IMR-90 (cell line): ENCODE measurements at regions not wholly inside any gene's neighbourhood (a gene's known extent, or its start where the extent isn't known, plus 50 kb on each side); places are given as distances from the start of the nearest gene placed in this dataset.

Experiments
- ATAC-seq: fragments of 200-7000 bp; cut with Tn5 transposase; 2 replicates; pipeline ENCODE4 v1.9.1; 2020; ENCODE audit warnings: low read depth, mild to moderate bottlenecking, moderate library complexity
- BruUV-seq: library from RNA; stranded (reverse); fragments of 400-500 nt; replicated peaks from 2 replicates; lab custom pipeline; 2021; lab: Mats Ljungman, UMichigan
- CTCF ChIA-PET: fragments of 300-600 bp; formaldehyde crosslinking; extraction: SDS; loops from one replicate; lab custom pipeline; 2021; ENCODE audit warnings: antibody characterized with exemption; lab: Yijun Ruan, JAX
- POLR2A ChIA-PET: fragments of 300-600 bp; sonication (Branson Sonifier 250); formaldehyde crosslinking; loops from one replicate; lab custom pipeline; 2022; ENCODE audit warnings: antibody characterized with exemption; ENCODE audit not compliant: unreplicated experiment; lab: Charles Lee
- DNase-seq: peaks from one replicate; pipeline ENCODE4 v3.0.0; 2013
- H2AFZ ChIP-seq: replicated peaks from 2 replicates; pipeline ENCODE3; 2013; ENCODE audit warnings: low read length, mild to moderate bottlenecking; ENCODE audit not compliant: poor library complexity
- H2AK5ac ChIP-seq: 2 replicates; pipeline ENCODE4 v1.6.1; 2013; ENCODE audit warnings: low read depth, low read length, inconsistent platforms
- H2AK9ac ChIP-seq: replicated peaks from 2 replicates; pipeline ENCODE3; 2013; ENCODE audit warnings: mild to moderate bottlenecking, low read depth, low read length, moderate library complexity; ENCODE audit not compliant: poor library complexity
- H2BK120ac ChIP-seq: 2 replicates; pipeline ENCODE4 v1.6.1; 2013; ENCODE audit warnings: low read depth, low read length, inconsistent platforms
- H2BK15ac ChIP-seq: 3 replicates; pipeline ENCODE4 v1.6.1; 2013; ENCODE audit warnings: low read depth, low read length, inconsistent platforms
- H2BK20ac ChIP-seq: 2 replicates; pipeline ENCODE4 v1.6.1; 2013; ENCODE audit warnings: low read depth, mild to moderate bottlenecking, inconsistent platforms, low read length, moderate library complexity
- H2BK5ac ChIP-seq: 2 replicates; pipeline ENCODE4 v1.6.1; 2013; ENCODE audit warnings: mild to moderate bottlenecking, low read depth, low read length, inconsistent platforms; ENCODE audit not compliant: poor library complexity, severe bottlenecking
- H3K14ac ChIP-seq: replicated peaks from 2 replicates; pipeline ENCODE4 v1.6.1; 2013; ENCODE audit warnings: low read depth, low read length, inconsistent platforms
- H3K18ac ChIP-seq: 2 replicates; pipeline ENCODE4 v1.6.1; 2013; ENCODE audit warnings: low read depth, low read length, control low read depth
- H3K23ac ChIP-seq: 2 replicates; pipeline ENCODE4 v1.6.1; 2013; ENCODE audit warnings: low read depth, low read length, inconsistent platforms
- H3K27ac ChIP-seq: 2 replicates; pipeline ENCODE4 v1.5.1; 2013; ENCODE audit warnings: mild to moderate bottlenecking, control low read depth, low read length; ENCODE audit not compliant: insufficient read depth
- H3K27me3 ChIP-seq: 2 replicates; pipeline ENCODE4 v1.6.1; 2013; ENCODE audit warnings: low read length; ENCODE audit not compliant: control insufficient read depth, insufficient read depth
- H3K36me3 ChIP-seq: 2 replicates; pipeline ENCODE4 v1.6.1; 2013; ENCODE audit warnings: low read length, mixed read lengths; ENCODE audit not compliant: control insufficient read depth, insufficient read depth
- H3K4ac ChIP-seq: 2 replicates; pipeline ENCODE4 v1.6.1; 2013; ENCODE audit warnings: low read depth, low read length, inconsistent platforms
- H3K4me1 ChIP-seq: 2 replicates; pipeline ENCODE4 v1.6.1; 2013; ENCODE audit warnings: low read length, mixed read lengths; ENCODE audit not compliant: control insufficient read depth, insufficient read depth
- H3K4me2 ChIP-seq: 2 replicates; pipeline ENCODE4 v1.6.1; 2013; ENCODE audit warnings: low read depth, mild to moderate bottlenecking, control low read depth, low read length, moderate library complexity
- H3K4me3 ChIP-seq: 2 replicates; pipeline ENCODE4 v1.5.1; 2013; ENCODE audit warnings: low read depth, mild to moderate bottlenecking, control low read depth, low read length, moderate library complexity; ENCODE audit not compliant: insufficient read depth
- H3K56ac ChIP-seq: 2 replicates; pipeline ENCODE4 v1.6.1; 2013; ENCODE audit warnings: low read length, inconsistent platforms; ENCODE audit not compliant: insufficient read depth; ENCODE audit errors: extremely low read depth
- H3K79me1 ChIP-seq, 2 experiments: 2 replicates each; pipeline ENCODE4 v1.6.1; 2013; ENCODE audit warnings: low read length in 2 of 2, inconsistent platforms in 1 of 2, low read depth in 1 of 2
- H3K9ac ChIP-seq: 2 replicates; pipeline ENCODE4 v1.6.1; 2013; ENCODE audit warnings: low read depth, low read length, control low read depth
- H3K9me1 ChIP-seq: 2 replicates; pipeline ENCODE4 v1.6.1; 2013; ENCODE audit warnings: low read length, inconsistent platforms; ENCODE audit not compliant: insufficient read depth
- H3K9me3 ChIP-seq: 2 replicates; pipeline ENCODE4 v1.6.1; 2013; ENCODE audit warnings: low read length; ENCODE audit not compliant: control insufficient read depth, insufficient read depth
- H4K20me1 ChIP-seq: 2 replicates; pipeline ENCODE4 v1.6.1; 2013; ENCODE audit warnings: low read length, inconsistent platforms; ENCODE audit not compliant: insufficient read depth
- H4K5ac ChIP-seq: 2 replicates; pipeline ENCODE4 v1.6.1; 2013; ENCODE audit warnings: mild to moderate bottlenecking, low read depth, low read length, control low read depth
- H4K8ac ChIP-seq, 2 experiments: 2 replicates each; pipeline ENCODE4 v1.6.1; 2013; ENCODE audit warnings: low read depth in 2 of 2, low read length in 2 of 2, control low read depth in 1 of 2, inconsistent platforms in 1 of 2
- H4K91ac ChIP-seq: 2 replicates; pipeline ENCODE4 v1.6.1; 2013; ENCODE audit warnings: low read depth, low read length, inconsistent platforms; ENCODE audit not compliant: insufficient read depth
- CEBPB ChIP-seq: IDR thresholded peaks from 2 replicates; pipeline ENCODE4 v1.6.1; 2012; ENCODE audit warnings: low read depth, low read length, improper control_type of control experiment
- CHD1 ChIP-seq: IDR thresholded peaks from 2 replicates; pipeline ENCODE4 v1.6.1; 2012; ENCODE audit warnings: low read depth, low read length, improper control_type of control experiment
- CTCF ChIP-seq: conservative IDR thresholded peaks from 2 replicates; pipeline ENCODE4 v1.5.1; 2012; ENCODE audit warnings: mild to moderate bottlenecking, low read depth, low read length, improper control_type of control experiment
- FOS ChIP-seq: fragments of 150-350 bp; IDR thresholded peaks from 2 replicates; pipeline ENCODE4 v1.6.1; 2016; ENCODE audit warnings: low read depth, low read length
- MAFK ChIP-seq: IDR thresholded peaks from 2 replicates; pipeline ENCODE4 v1.6.1; 2012; ENCODE audit warnings: low read depth, low read length, improper control_type of control experiment
- MAZ ChIP-seq: IDR thresholded peaks from 2 replicates; pipeline ENCODE4 v1.6.1; 2012; ENCODE audit warnings: low read depth, mild to moderate bottlenecking, low read length, improper control_type of control experiment, moderate library complexity, borderline replicate concordance
- NFE2L2 ChIP-seq: fragments of 150-350 bp; IDR thresholded peaks from 2 replicates; pipeline ENCODE4 v1.6.1; 2016; ENCODE audit warnings: low read depth, mild to moderate bottlenecking, low read length
- POLR2A ChIP-seq: IDR thresholded peaks from 2 replicates; pipeline ENCODE4 v1.6.1; 2012; ENCODE audit warnings: mild to moderate bottlenecking, low read depth, low read length
- RAD21 ChIP-seq: IDR thresholded peaks from 2 replicates; pipeline ENCODE4 v1.6.1; 2012; ENCODE audit warnings: low read length, improper control_type of control experiment
- SMC3 ChIP-seq: fragments of 150-350 bp; IDR thresholded peaks from 2 replicates; pipeline ENCODE4 v1.6.1; 2016; ENCODE audit warnings: low read depth, mild to moderate bottlenecking, antibody characterized with exemption, low read length, moderate library complexity
- USF2 ChIP-seq: fragments of 150-350 bp; IDR thresholded peaks from 2 replicates; pipeline ENCODE4 v1.6.1; 2017; ENCODE audit warnings: mild to moderate bottlenecking, antibody characterized with exemption, low read length, low read depth
- WGBS, 2 experiments: methylation state at CpG; one replicate each; pipeline versions ENCODE4 v1.1.5 to v1.1.7; 2013; ENCODE audit warnings: missing lambda C conversion rate in 2 of 2; ENCODE audit not compliant: insufficient read length in 1 of 2; ENCODE audit errors: extremely low coverage in 2 of 2; 5-methylcytosine and 5-hydroxymethylcytosine counted together
- dilution Hi-C: fragments of 300-500 bp; cut with HindIII; formaldehyde crosslinking; loops from one replicate; pipeline ENCODE4 v1.14.3; 2018; ENCODE audit warnings: low sequenced_read_pairs; ENCODE audit not compliant: unreplicated experiment
- in situ Hi-C: fragments of 300-500 bp; cut with MboI; formaldehyde crosslinking; loops from 3 replicates; pipeline ENCODE4 v1.14.3; 2019; ENCODE audit warnings: low sequenced_read_pairs, inconsistent platforms, mixed read lengths
- intact Hi-C: fragments of 100-400 bp; cut with micrococcal nuclease; formaldehyde crosslinking; loops from 2 replicates; pipeline ENCODE4 v1.10.0; 2022

- Histone ChIP-seq H2AK9ac (no peak overlapping the region), H3K9me1 (no peaks in the 10 kb centered on the region), H4K5ac (no peak overlapping the region), H2BK120ac (no peak overlapping the region), H2BK5ac (no peak overlapping the region), H2AFZ (no peak overlapping the region), H3K14ac (no peak overlapping the region), H4K8ac (no peak overlapping the region), H3K4ac (no peak overlapping the region), H3K36me3 (no peaks in the 10 kb centered on the region), H3K9me3 (no peaks in the 10 kb centered on the region), H3K27me3 (no peaks in the 10 kb centered on the region), H2BK15ac (no peak overlapping the region), H3K23ac (no peak overlapping the region), H3K4me2 (no peak overlapping the region), H4K20me1 (no peaks in the 10 kb centered on the region), H3K18ac (no peak overlapping the region), H3K4me1 (no peaks in the 10 kb centered on the region), H3K56ac (no peak overlapping the region), H3K79me1 (no peaks in the 10 kb centered on the region), H3K27ac (no peak overlapping the region), H2BK20ac (no peak overlapping the region), H3K4me3 (no peak overlapping the region), H3K9ac (no peak overlapping the region), H4K91ac (no peak overlapping the region), H2AK5ac (no peak overlapping the region)
- ATAC-seq (no peak), DNase-seq (no peak)
- WGBS, 2 experiments, result no CpG with 5 or more reads among the region's 3 CpGs
- no peak for TF ChIP-seq MAZ
- TF ChIP-seq FOS, result no peak
- no peak for TF ChIP-seq CTCF
- TF ChIP-seq USF2, result no peak
- TF ChIP-seq CEBPB, result no peak
- no peak for TF ChIP-seq POLR2A
- TF ChIP-seq MAFK, result no peak
- TF ChIP-seq NFE2L2, result no peak
- TF ChIP-seq RAD21, result no peak
- TF ChIP-seq CHD1, result no peak
- TF ChIP-seq SMC3, result no peak
- intact Hi-C loops, result loop anchor here (5.0 to 10.0 kb wide), 3 partner anchors 431 to 709 kb away; no protein-coding TSS in a partner anchor
- ChIA-PET POLR2A (no interaction called here), CTCF (interaction anchor here (0.7 kb wide), 1 partner anchor 23 kb away, joined by 3 read pairs; no protein-coding TSS in a partner anchor)
- in situ Hi-C loops, result no loop called here
- BruUV-seq, result no TSS peak
- dilution Hi-C loops, result no loop called here
These were observed 150.8 kb upstream of the FAM83B start for GRCh38 chr6:54695815-54696214.
